ENCODE measurements at regions not wholly inside any gene's neighbourhood (a gene's known extent, or its start where the extent isn't known, plus 50 kb on each side); places are given as distances from the start of the nearest gene placed in this dataset.

GRCh38 chr12:78324234-78324633, 493.5 kb downstream of the NAV3 start:
- TF ChIP-seq, protein P1, sequence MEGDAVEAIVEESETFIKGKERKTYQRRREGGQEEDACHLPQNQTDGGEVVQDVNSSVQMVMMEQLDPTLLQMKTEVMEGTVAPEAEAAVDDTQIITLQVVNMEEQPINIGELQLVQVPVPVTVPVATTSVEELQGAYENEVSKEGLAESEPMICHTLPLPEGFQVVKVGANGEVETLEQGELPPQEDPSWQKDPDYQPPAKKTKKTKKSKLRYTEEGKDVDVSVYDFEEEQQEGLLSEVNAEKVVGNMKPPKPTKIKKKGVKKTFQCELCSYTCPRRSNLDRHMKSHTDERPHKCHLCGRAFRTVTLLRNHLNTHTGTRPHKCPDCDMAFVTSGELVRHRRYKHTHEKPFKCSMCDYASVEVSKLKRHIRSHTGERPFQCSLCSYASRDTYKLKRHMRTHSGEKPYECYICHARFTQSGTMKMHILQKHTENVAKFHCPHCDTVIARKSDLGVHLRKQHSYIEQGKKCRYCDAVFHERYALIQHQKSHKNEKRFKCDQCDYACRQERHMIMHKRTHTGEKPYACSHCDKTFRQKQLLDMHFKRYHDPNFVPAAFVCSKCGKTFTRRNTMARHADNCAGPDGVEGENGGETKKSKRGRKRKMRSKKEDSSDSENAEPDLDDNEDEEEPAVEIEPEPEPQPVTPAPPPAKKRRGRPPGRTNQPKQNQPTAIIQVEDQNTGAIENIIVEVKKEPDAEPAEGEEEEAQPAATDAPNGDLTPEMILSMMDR (conservative IDR thresholded peaks at IDR 0.05; ENCODE audit: low read depth, low read length) = no peak
- TF ChIP-seq POLR2A (IDR thresholded peaks at IDR 0.05; ENCODE audit: low read depth, low read length) (no peak), RFX5 (IDR thresholded peaks at IDR 0.05; ENCODE audit: low read depth, low read length) (no peak), USF2 (IDR thresholded peaks at IDR 0.05; ENCODE audit: low read depth, low read length) (no peak), MXI1 (IDR thresholded peaks at IDR 0.05; ENCODE audit: borderline replicate concordance, low read depth, low read length) (no peak), RAD21 (IDR thresholded peaks at IDR 0.05; ENCODE audit: low read length) (no peak), CEBPB (IDR thresholded peaks at IDR 0.05; ENCODE audit: low read depth, low read length) (no peak), RCOR1 (IDR thresholded peaks at IDR 0.05; ENCODE audit: insufficient replicate concordance, low read length) (no peak), BHLHE40 (IDR thresholded peaks at IDR 0.05; ENCODE audit: low read depth, low read length) (no peak), MAZ (IDR thresholded peaks at IDR 0.05; ENCODE audit: borderline replicate concordance, low read depth, low read length) (no peak)
